Forelimb muscle (tissue), 1 donor: ENCODE measurements at regions not wholly inside any gene's neighbourhood (a gene's known extent, or its start where the extent isn't known, plus 50 kb on each side); places are given as distances from the start of the nearest gene placed in this dataset.
"Not testable (repeated sequence)": the region's sequence is repeated elsewhere in the genome, so short reads cannot be mapped to it uniquely, and the experiment has no call there.

Experiments used
- DNase-seq: peaks from one replicate; pipeline ENCODE4 v3.0.0-alpha.2; 2013; ENCODE audit warnings: low read depth

- DNase-seq: no peak
Observed at GRCh38 chr4:33724685-33725084, 2519.6 kb downstream of the ARAP2 start.

- no peak for DNase-seq
Observed at GRCh38 chr4:33725861-33726260, 2518.5 kb downstream of the ARAP2 start.

- DNase-seq: no peak
Observed at GRCh38 chr4:33737726-33738125, 2506.6 kb downstream of the ARAP2 start.

- DNase-seq: no peak
Observed at GRCh38 chr4:33739884-33740632, 2504.3 kb downstream of the ARAP2 start.

GRCh38 chr4:33740871-33741270, 2503.4 kb downstream of the ARAP2 start:
- not testable (repeated sequence) for DNase-seq

GRCh38 chr4:33746979-33747378, 2497.3 kb downstream of the ARAP2 start:
- no peak for DNase-seq

- no peak for DNase-seq
Observed at GRCh38 chr4:33751050-33751449, 2493.3 kb downstream of the ARAP2 start.

- no peak for DNase-seq
Observed at GRCh38 chr4:33772582-33772981, 2471.7 kb downstream of the ARAP2 start.

- DNase-seq: no peak
Observed at GRCh38 chr4:33780952-33781791, 2463.1 kb downstream of the ARAP2 start.

- no peak for DNase-seq
Observed at GRCh38 chr4:33785843-33786242, 2458.5 kb downstream of the ARAP2 start.

- DNase-seq: no peak
Observed at GRCh38 chr4:33802578-33802977, 2441.7 kb downstream of the ARAP2 start.

- DNase-seq: no peak
Observed at GRCh38 chr4:33825685-33826084, 2418.6 kb downstream of the ARAP2 start.

- not testable (repeated sequence) for DNase-seq
Observed at GRCh38 chr4:33829356-33829755, 2415.0 kb downstream of the ARAP2 start.

- DNase-seq: no peak
Observed at GRCh38 chr4:33831442-33832066, 2412.8 kb downstream of the ARAP2 start.

GRCh38 chr4:33835764-33836163, 2408.6 kb downstream of the ARAP2 start:
- not testable (repeated sequence) for DNase-seq

- DNase-seq: no peak
Observed at GRCh38 chr4:33837043-33837838, 2407.1 kb downstream of the ARAP2 start.

- DNase-seq: no peak
Observed at GRCh38 chr4:33841120-33841519, 2403.2 kb downstream of the ARAP2 start.

GRCh38 chr4:33850371-33850902, 2393.9 kb downstream of the ARAP2 start:
- no peak for DNase-seq

- not testable (repeated sequence) for DNase-seq
Observed at GRCh38 chr4:33853670-33854069, 2390.6 kb downstream of the ARAP2 start.

GRCh38 chr4:33864290-33864859, 2379.9 kb downstream of the ARAP2 start:
- DNase-seq: no peak

- DNase-seq: no peak
Observed at GRCh38 chr4:33873791-33874190, 2370.5 kb downstream of the ARAP2 start.
